GM19238 (cell line): ENCODE measurements at regions not wholly inside any gene's neighbourhood (a gene's known extent, or its start where the extent isn't known, plus 50 kb on each side); places are given as distances from the start of the nearest gene placed in this dataset.

Source experiments
- DNase-seq: peaks from one replicate; pipeline ENCODE4 v3.0.0; 2011; ENCODE audit warnings: low spot score; ENCODE audit not compliant: insufficient read length

GRCh38 chr1:175865041-175865766 lies 121.8 kb upstream of the TNR start:
- no peak for DNase-seq

- no peak for DNase-seq
These were observed 121.2 kb upstream of the TNR start for GRCh38 chr1:175864625-175865024.

- DNase-seq, result no peak
These were observed 120.8 kb upstream of the TNR start for GRCh38 chr1:175864183-175864582.

- no peak for DNase-seq
These were observed 120.1 kb upstream of the TNR start for GRCh38 chr1:175863299-175864050.

- no peak for DNase-seq
These were observed 119.0 kb upstream of the TNR start for GRCh38 chr1:175862408-175862807.

- no peak for DNase-seq
These were observed 118.4 kb upstream of the TNR start for GRCh38 chr1:175861626-175862367.

- DNase-seq, result no peak
These were observed 114.4 kb upstream of the TNR start for GRCh38 chr1:175857756-175858155.

GRCh38 chr1:175853681-175854080 lies 110.3 kb upstream of the TNR start:
- DNase-seq, result no peak

GRCh38 chr1:175851749-175852148 lies 108.4 kb upstream of the TNR start:
- no peak for DNase-seq

GRCh38 chr1:175848329-175848728 lies 104.9 kb upstream of the TNR start:
- no peak for DNase-seq

- no peak for DNase-seq
These were observed 102.6 kb upstream of the TNR start for GRCh38 chr1:175845985-175846384.

- DNase-seq, result no peak
These were observed 101.9 kb upstream of the TNR start for GRCh38 chr1:175845338-175845737.

GRCh38 chr1:175844877-175845276 lies 101.5 kb upstream of the TNR start:
- DNase-seq, result no peak

GRCh38 chr1:175842550-175842949 lies 99.2 kb upstream of the TNR start:
- no peak for DNase-seq

GRCh38 chr1:175841738-175842187 lies 98.4 kb upstream of the TNR start:
- no peak for DNase-seq

GRCh38 chr1:175840787-175841186 lies 97.4 kb upstream of the TNR start:
- DNase-seq, result no peak

- DNase-seq, result no peak
These were observed 96.6 kb upstream of the TNR start for GRCh38 chr1:175839779-175840669.

- DNase-seq, result no peak
These were observed 91.2 kb upstream of the TNR start for GRCh38 chr1:175834597-175834996.

- DNase-seq, result no peak
These were observed 90.6 kb upstream of the TNR start for GRCh38 chr1:175833951-175834350.

GRCh38 chr1:175833502-175833901 lies 90.1 kb upstream of the TNR start:
- DNase-seq, result no peak

- DNase-seq, result no peak
These were observed 87.1 kb upstream of the TNR start for GRCh38 chr1:175830500-175830899.
